MM.1S (cell line): ENCODE measurements at regions not wholly inside any gene's neighbourhood (a gene's known extent, or its start where the extent isn't known, plus 50 kb on each side); places are given as distances from the start of the nearest gene placed in this dataset.

Source experiments
- DNase-seq: peaks from one replicate; pipeline ENCODE4 v3.0.0-alpha.2; 2015
- H2AFZ ChIP-seq: fragments of 300-600 bp; sonication (generic); 2 replicates; pipeline ENCODE4 v1.6.0; 2016; ENCODE audit warnings: antibody characterized with exemption, low read length
- H3F3A ChIP-seq: fragments of 300-600 bp; sonication (generic); 2 replicates; pipeline ENCODE4 v1.6.1; 2016; ENCODE audit warnings: mild to moderate bottlenecking, antibody characterized with exemption, low read length, moderate library complexity, mixed read lengths; ENCODE audit not compliant: insufficient read depth
- H3K27ac ChIP-seq: fragments of 300-600 bp; sonication (generic); 2 replicates; pipeline ENCODE4 v1.5.1; 2016; ENCODE audit warnings: mild to moderate bottlenecking, low read length
- H3K27me3 ChIP-seq: fragments of 300-600 bp; sonication (generic); replicated peaks from 2 replicates; pipeline ENCODE4 v1.6.0; 2016; ENCODE audit warnings: low read length; ENCODE audit not compliant: insufficient read depth
- H3K36me3 ChIP-seq: fragments of 300-600 bp; sonication (generic); replicated peaks from 2 replicates; pipeline ENCODE4 v1.6.1; 2016; ENCODE audit warnings: mild to moderate bottlenecking, low read length, mixed read lengths; ENCODE audit not compliant: insufficient read depth
- H3K4me1 ChIP-seq: fragments of 300-600 bp; sonication (generic); 2 replicates; pipeline ENCODE4 v1.6.1; 2016; ENCODE audit warnings: low read length, mixed read lengths
- H3K4me2 ChIP-seq: fragments of 300-600 bp; sonication (generic); 2 replicates; pipeline ENCODE4 v1.6.0; 2016; ENCODE audit warnings: low read depth, low read length
- H3K4me3 ChIP-seq: fragments of 300-600 bp; sonication (generic); 2 replicates; pipeline ENCODE4 v1.5.1; 2016; ENCODE audit warnings: low read length, mixed read lengths
- H3K79me2 ChIP-seq: fragments of 300-600 bp; sonication (generic); 2 replicates; pipeline ENCODE4 v1.6.1; 2016; ENCODE audit warnings: mixed run types, low read length, mixed read lengths
- H3K9ac ChIP-seq: fragments of 300-600 bp; sonication (generic); 2 replicates; pipeline ENCODE4 v1.6.1; 2016; ENCODE audit warnings: low read length, mixed read lengths
- H3K9me2 ChIP-seq: fragments of 300-600 bp; sonication (generic); replicated peaks from 2 replicates; pipeline ENCODE4 v1.6.1; 2016; ENCODE audit warnings: mild to moderate bottlenecking, low read length, mixed read lengths; ENCODE audit not compliant: insufficient read depth
- H3K9me3 ChIP-seq: fragments of 300-600 bp; sonication (generic); replicated peaks from 2 replicates; pipeline ENCODE4 v1.6.1; 2016; ENCODE audit warnings: mild to moderate bottlenecking, low read length, mixed read lengths; ENCODE audit not compliant: insufficient read depth
- H4K20me1 ChIP-seq: fragments of 300-600 bp; sonication (generic); 2 replicates; pipeline ENCODE4 v1.6.1; 2016; ENCODE audit warnings: mild to moderate bottlenecking, low read length, moderate library complexity, mixed read lengths; ENCODE audit not compliant: insufficient read depth
- EZH2 ChIP-seq: fragments of 300-600 bp; sonication (generic); optimal IDR thresholded peaks from 2 replicates; pipeline ENCODE3; 2017; ENCODE audit warnings: low read depth, mild to moderate bottlenecking, antibody characterized with exemption, low read length, mixed read lengths
- EZH2phosphoT487 ChIP-seq: fragments of 300-600 bp; sonication (generic); IDR thresholded peaks from 2 replicates; pipeline ENCODE4 v1.6.1; 2018; ENCODE audit warnings: antibody characterized with exemption, low read length
- TF ChIP-seq, protein P1 (sequence below): fragments of 300-600 bp; sonication (generic); IDR thresholded peaks from 2 replicates; pipeline ENCODE4 v1.5.1; 2016; ENCODE audit warnings: antibody characterized with exemption, low read length, mixed read lengths

DNA sequence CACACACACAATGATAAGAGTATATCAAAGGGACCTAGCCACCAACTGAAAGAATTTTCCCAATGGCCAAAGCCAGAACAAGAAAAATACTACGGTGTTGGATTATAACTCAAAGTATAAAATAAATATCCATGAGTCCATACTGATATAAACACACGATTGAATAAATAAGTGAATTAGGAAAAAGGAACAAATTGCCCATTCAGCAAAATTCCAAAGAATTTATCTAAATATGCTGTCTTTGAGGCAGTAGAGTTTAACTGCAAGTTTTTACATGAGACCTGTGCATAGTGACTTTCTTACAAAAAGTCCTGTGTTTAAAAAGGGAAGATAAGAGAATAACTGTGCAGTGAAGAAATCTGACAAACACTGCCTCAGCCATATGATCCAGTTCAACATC lies 278.8 kb upstream of the PPARGC1A start:
- no peak overlapping the region for H2AFZ ChIP-seq
- TF ChIP-seq, protein P1, sequence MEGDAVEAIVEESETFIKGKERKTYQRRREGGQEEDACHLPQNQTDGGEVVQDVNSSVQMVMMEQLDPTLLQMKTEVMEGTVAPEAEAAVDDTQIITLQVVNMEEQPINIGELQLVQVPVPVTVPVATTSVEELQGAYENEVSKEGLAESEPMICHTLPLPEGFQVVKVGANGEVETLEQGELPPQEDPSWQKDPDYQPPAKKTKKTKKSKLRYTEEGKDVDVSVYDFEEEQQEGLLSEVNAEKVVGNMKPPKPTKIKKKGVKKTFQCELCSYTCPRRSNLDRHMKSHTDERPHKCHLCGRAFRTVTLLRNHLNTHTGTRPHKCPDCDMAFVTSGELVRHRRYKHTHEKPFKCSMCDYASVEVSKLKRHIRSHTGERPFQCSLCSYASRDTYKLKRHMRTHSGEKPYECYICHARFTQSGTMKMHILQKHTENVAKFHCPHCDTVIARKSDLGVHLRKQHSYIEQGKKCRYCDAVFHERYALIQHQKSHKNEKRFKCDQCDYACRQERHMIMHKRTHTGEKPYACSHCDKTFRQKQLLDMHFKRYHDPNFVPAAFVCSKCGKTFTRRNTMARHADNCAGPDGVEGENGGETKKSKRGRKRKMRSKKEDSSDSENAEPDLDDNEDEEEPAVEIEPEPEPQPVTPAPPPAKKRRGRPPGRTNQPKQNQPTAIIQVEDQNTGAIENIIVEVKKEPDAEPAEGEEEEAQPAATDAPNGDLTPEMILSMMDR = no peak
- TF ChIP-seq EZH2phosphoT487 = no peak
- H3F3A ChIP-seq = peaks cover 30% of the 10 kb centered on the region
- H3K9me2 ChIP-seq = no peaks in the 10 kb centered on the region
- H3K27ac ChIP-seq = no peak overlapping the region
- no peak for DNase-seq
- no peaks in the 10 kb centered on the region for H4K20me1 ChIP-seq
- no peaks in the 10 kb centered on the region for H3K79me2 ChIP-seq
- H3K4me3 ChIP-seq = no peak overlapping the region
- H3K9ac ChIP-seq = no peak overlapping the region
- no peaks in the 10 kb centered on the region for H3K36me3 ChIP-seq
- H3K9me3 ChIP-seq = no peaks in the 10 kb centered on the region
- H3K27me3 ChIP-seq = no peaks in the 10 kb centered on the region
- peaks cover 52% of the 10 kb centered on the region for H3K4me1 ChIP-seq
- no peak overlapping the region for H3K4me2 ChIP-seq

- Histone ChIP-seq H3K9ac (peak overlapping the region; percentile 0; the same call in 1 of the 2 replicates), H3K79me2 (no peaks in the 10 kb centered on the region), H3F3A (peaks cover 33% of the 10 kb centered on the region), H3K4me2 (peak overlapping the region; percentile 58), H4K20me1 (no peaks in the 10 kb centered on the region), H3K27ac (peak overlapping the region; percentile 76), H2AFZ (no peak overlapping the region; the same call in 1 of the 2 replicates), H3K4me1 (peaks cover 59% of the 10 kb centered on the region), H3K36me3 (no peaks in the 10 kb centered on the region), H3K9me3 (no peaks in the 10 kb centered on the region), H3K4me3 (no peak overlapping the region), H3K9me2 (no peaks in the 10 kb centered on the region), H3K27me3 (no peaks in the 10 kb centered on the region)
- DNase-seq = peak; percentile 82
- no peak for TF ChIP-seq EZH2phosphoT487
- TF ChIP-seq, protein P1 = no peak
- TF ChIP-seq EZH2 = no peak
Measured at GRCh38 chr4:24166501-24166900, 276.7 kb upstream of the PPARGC1A start.

GRCh38 chr4:24164797-24165196 lies 274.9 kb upstream of the PPARGC1A start:
- peak overlapping the region; percentile 42; the same call in 1 of the 2 replicates for H3K27ac ChIP-seq
- no peak for TF ChIP-seq EZH2phosphoT487
- TF ChIP-seq, protein P1 = no peak
- TF ChIP-seq EZH2 = no peak
- H3K9me3 ChIP-seq = no peaks in the 10 kb centered on the region
- H3K79me2 ChIP-seq = no peaks in the 10 kb centered on the region
- H3K4me1 ChIP-seq = peaks cover 64% of the 10 kb centered on the region
- H2AFZ ChIP-seq = no peak overlapping the region
- peaks cover 33% of the 10 kb centered on the region for H3F3A ChIP-seq
- no peaks in the 10 kb centered on the region for H3K27me3 ChIP-seq
- no peak overlapping the region for H3K4me2 ChIP-seq
- H3K9ac ChIP-seq = no peak overlapping the region
- H3K9me2 ChIP-seq = no peaks in the 10 kb centered on the region
- H3K36me3 ChIP-seq = no peaks in the 10 kb centered on the region
- no peak overlapping the region for H3K4me3 ChIP-seq
- no peaks in the 10 kb centered on the region for H4K20me1 ChIP-seq
- DNase-seq = no peak
